ENCODE measurements at regions not wholly inside any gene's neighbourhood (a gene's known extent, or its start where the extent isn't known, plus 50 kb on each side); places are given as distances from the start of the nearest gene placed in this dataset.

DNA sequence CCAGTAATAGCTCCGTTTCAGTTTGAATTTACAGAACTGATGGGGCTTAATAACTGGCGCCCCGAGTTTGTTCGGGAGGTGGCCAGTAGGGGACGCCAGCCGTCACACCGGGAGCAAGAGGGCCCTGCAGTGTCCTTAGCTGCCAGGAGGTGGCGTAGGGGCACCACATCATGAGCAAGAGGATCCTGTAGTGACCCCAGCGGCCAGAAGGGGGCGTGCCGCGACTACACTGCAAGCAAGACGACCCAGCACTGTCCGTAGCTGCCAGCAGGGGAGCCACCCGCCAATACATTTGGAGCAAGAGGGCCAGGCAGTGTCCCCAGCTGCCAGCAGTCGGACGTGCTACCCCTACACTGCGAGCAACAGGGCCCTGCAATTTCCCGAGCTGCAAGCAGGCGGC is 663.7 kb upstream of the B3GAT1 start:
- peak; percentile 24 for DNase-seq (ENCODE audit: low read depth)

DNA sequence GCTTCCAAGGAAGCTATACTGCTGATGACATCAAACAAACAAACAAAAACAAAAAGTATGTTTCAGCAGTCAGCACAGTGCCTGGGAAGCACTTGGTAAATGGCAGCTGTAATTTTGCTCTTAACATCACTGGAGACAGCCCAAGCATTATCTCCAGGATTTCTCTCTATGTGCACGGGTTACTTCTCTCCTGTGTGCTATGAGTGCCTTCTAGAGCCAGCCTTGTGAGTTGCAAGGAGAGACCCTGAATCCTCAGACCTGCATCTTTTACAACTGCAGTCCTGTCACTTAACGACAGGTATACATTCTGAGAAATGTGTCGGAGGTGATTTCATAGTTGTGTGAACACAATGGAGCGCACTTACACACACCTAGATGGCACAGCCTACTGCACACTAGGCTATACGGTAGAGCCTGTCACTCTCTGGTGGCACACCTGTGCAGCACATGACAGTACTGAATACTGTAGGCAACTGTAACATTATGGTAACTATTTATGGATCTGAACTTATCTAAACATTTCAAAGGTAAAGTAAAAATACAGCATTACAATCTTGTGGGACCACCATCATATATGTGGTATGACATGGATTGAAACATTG is 662.5 kb upstream of the B3GAT1 start:
- no peak for DNase-seq (ENCODE audit: low read depth)

DNA sequence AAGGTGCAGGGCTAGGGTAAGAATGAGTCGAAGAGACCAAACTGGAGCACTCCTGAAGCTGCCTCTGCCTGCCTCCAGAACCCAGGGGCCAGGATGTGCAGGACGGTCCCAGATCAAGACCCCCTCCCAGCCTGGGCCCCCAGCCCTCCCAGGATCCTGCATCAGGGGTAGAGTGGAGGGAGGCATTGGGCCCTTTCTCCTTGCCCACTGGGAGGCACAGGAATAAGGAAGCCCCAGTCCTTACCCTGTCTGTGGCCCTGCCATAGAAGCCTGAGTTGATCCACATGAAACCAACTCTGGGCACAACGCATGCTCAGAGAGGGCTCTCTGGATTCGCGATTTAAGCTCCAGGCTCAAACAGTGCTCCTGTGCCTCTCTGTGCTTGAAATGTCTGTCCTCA is 661.8 kb upstream of the B3GAT1 start:
- no peak for DNase-seq (ENCODE audit: low read depth)

DNA sequence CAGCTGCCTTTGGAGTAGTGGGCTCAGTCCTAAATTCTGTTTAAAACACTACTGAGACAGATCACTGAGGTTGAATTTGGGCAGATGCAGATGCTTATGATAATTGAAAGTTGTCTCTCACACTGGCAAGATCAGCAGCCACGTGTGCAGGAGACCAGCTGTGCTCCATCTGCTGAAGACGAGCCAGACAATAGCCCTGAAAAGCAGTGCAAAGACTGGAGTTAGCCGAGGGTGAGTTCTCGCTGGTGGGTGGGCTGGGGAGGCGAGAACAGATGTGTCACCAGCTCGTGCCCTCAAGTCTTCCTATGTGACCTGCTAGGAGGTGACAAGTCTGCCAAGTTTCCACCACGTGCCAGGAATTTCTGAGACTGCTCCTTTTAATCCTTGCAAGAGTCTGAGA is 661.3 kb upstream of the B3GAT1 start:
- DNase-seq (ENCODE audit: low read depth) = no peak

DNA sequence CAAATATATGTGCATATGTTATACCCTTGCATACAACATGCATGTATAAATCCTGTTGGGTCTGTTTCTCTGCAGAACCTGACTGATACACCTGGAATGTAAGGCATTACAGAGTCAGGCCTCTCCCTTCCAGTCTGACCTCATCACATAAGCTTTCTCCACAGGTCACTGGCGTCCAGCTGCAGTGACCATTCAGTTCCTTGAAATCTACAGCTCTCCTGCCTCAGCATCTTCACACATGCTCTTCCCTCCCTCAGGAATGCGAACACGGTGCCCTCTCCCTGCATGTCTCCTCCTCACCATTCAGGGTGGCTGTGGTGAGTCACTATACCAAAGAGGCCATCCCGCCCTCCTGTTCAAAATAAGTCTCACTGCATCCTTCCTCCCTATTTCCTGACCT is 657.8 kb upstream of the B3GAT1 start:
- DNase-seq (ENCODE audit: low read depth) = no peak

DNA sequence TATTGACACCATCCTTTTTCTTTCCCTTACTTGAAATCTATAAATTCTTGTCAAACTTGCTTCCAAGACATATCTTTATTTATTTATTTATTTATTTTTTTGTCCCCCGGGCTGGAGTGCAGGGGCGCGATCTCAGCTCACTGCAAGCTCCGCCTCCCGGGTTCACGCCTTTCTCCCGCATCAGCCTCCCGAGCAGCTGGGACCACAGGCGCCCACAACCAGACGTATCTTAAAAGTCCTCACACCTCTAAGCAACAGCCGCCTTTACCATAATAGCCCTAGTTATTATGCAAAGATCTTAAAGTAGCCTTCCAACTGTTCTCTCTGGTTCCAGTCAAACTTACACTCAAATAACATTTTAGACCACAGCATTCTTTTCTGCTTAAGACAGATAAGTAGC is 657.0 kb upstream of the B3GAT1 start:
- no peak for DNase-seq (ENCODE audit: low read depth)

DNA sequence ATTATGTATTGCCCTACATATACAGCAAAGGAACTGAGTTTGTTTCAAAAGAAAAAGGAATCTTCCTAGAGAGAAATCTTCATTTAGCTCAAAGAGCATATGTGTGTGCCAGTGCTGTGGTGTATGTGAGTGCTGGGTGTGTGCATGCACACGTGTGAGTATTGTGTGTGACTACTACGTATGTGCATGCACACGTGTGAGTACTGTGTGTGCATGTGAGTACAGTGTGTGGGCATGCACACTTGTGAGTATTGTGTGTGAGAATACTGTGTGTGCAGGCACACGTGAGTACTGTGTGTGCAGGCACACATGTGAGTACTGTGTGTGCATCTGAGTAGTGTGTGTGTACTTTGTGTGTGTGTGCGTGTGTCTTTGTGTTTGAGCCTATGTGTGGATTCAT is 651.0 kb upstream of the B3GAT1 start:
- DNase-seq (ENCODE audit: low read depth) = no peak

DNA sequence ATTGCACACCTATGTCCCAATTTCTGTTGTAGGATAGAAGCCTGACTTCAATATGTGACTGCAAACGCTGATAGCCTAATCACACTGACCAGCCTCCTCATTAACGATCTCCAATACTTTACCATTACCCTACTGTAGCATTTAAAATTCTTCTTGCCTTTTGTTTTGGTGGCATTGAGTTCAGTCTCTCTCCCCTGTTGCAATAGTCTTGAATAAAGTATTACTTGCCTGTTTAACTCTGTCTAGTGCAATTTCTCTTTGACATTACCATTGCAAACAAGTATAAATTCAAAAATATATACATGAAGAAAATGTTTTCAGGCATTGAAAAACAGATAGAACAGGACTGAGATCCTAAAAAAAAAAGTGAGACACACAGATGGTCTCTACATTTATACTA is 649.1 kb upstream of the B3GAT1 start:
- no peak for DNase-seq (ENCODE audit: low read depth)

DNA sequence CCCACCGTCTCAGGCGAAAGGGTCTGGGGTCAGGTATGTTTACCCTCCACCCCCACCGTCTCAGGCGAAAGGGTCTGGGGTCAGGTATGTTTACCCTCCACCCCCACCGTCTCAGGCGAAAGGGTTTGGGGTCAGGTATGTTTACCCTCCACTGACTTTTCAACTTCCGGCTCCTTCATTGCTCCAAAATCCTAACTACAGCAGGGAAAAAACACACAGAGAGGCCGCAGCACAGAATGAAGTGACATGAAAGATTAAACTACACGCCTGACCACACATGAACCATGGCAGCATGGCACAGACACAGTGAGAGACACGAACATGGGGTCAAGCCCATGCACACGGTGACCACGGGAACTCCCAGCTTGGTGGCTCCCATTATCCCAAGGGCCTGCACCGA is 634.9 kb upstream of the B3GAT1 start:
- DNase-seq (ENCODE audit: low read depth) = no peak

DNA sequence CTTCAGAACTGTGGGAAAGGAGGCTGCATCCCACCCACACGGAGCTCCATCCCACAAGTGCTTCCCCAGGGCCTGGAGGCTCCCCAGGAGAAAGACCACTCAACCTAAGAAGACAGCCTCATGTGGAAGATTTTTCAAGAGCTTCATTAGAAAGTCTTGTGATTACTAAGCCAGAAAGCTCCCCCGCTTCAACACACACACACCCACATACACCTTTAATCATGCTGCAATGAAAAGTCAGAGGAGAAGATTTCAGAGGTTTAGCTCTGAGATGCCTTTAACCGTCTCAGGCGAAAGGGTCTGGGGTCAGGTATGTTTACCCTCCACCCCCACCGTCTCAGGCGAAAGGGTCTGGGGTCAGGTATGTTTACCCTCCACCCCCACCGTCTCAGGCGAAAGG is 634.5 kb upstream of the B3GAT1 start:
- DNase-seq (ENCODE audit: low read depth) = no peak

DNA sequence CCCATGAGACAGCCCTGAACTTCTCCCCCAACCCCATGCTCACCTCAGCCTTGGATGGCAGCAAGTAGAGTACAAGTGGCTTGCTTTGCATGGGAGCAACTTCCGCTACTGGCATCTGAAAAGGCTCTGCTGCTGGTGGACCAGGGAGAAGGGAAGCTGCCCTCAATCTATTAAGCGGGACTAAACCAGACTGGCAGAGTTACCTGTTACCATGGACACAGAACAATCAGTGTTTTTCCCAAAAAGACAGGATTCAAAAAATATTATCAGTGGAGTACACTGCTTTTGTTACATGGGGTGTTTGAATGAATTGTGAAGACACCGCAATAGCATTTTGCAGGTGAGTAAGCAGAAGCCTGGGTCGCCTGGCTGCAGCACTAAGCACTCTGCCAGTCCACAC is 631.4 kb upstream of the B3GAT1 start:
- DNase-seq (ENCODE audit: low read depth) = no peak

DNA sequence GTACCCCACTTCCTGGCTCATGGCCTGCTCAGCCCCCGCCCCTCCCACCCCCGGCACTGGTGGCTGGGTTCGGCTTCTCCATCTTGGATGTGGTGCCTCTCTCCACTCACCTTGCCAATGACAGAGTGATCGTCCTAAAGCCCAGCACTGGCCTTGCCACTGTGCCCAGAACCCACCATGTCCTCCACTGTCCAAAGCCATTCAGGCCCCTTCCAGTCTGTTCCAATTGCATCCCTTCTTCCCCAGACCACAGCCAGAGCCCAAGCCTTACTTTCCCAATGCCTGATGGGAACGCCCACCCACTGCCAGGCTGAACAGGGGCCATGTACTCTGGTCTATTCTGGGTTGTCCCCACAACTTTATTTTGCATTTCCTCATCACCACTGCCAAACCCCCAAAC is 625.8 kb upstream of the B3GAT1 start:
- no peak for DNase-seq (ENCODE audit: low read depth)

DNA sequence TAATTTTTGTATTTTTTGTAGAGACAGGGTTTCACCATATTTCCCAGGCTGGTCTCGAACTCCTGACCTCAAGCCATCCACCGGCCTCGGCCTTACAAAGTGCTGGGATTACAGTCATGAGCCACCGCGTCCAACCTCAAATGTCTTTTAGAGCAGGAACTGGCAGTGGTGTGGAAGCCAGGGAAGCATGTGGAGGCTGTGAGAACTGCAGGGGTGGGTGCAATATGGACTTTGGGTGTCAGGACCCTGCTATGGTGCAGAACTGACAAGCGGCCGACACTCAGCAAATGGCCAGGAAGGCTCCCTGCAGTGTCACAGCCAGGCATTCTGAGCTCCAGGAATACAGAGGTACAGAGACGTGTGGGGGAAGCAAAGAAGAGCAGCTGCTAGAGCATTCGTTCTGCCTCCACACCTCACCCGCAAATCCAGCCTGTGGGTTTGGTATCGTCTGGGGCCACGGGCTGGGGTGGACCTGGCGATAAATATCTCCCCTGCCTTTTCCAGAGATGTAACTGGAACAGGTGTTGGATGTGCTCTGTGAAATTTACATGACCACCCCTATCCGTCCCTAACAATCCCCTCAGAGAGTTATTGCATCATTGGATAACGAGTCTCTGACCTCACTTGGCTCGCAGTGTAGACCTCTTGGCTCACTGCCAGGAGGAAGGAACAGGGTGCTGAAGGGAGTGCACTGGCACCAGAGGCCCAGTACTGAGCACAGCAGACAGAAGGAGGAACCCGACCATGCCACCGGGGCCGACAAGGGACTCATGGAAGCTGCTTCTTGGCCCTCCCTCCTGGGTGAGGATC is 624.7 kb upstream of the B3GAT1 start:
- no peak for DNase-seq (ENCODE audit: low read depth)

DNA sequence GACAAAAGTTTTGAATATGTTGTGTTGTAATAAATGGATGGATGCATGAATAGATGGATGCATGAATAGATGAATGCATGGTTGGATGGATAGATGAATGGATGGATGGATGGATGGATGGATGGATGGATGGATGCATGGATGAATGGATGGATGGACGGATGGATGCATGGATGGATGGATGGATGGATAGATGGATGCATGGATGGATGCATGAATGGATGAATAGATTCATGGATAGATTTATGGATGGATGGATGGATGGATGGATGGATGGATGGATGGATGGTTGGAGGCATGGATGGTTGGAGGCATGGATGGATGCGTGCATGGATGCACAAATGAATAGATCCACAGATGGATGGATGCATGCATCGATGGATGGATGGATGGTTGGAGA is 623.2 kb upstream of the B3GAT1 start:
- no peak for DNase-seq (ENCODE audit: low read depth)

DNA sequence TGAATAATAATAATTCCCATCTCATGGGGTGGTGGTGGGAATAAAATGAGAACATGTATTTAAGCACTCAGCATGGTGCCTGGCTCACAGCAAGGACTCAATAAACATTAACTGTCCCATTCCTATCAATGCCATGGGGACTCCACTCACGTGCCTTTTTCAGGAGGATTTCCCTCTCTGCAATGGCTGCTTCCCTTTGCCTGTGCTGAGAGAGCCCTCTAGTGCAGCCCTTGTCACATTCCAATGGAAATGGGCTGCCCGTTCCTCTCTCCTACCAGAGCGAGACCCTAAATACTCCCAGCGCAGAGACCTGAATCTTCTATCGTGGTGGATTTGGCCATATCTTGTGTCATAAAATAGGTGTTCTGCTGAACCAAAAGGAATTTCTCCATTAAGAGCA is 621.5 kb upstream of the B3GAT1 start:
- DNase-seq (ENCODE audit: low read depth) = no peak

DNA sequence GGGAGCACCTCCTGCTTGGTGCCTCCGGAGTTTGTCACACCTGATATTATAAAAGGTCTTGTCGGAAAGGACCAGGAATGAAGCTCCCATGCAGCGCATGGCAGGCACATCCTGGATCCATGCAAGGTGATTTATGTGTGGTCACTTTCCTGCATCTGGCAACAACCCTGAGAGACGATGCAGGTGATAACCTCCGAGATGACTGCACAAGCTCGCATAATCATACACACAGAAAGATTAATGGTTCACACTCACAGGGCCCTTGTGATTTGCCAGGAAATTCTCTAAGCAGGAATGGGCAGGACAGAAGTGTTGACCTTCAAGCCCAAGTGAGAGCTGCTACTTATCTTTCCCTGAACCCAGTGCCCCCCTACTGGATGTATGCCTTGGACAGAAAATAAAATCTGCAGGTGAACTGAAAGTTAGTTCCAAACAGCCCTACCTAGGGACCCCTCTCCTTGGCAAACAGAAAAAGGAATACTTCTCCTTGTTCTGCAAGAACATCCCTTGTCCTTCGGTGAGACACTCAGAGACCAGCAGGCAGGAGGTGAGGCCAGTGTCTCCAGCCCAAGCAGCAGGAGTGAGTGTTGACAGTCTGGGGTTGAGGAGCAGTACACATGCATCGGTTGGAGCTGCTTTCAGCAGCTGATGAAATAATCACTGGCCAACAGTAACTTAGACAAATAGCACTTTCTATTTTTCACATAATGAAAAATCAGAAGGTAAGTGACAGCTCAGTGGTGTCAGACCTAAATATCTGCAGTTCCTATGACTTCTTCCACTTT is 619.4 kb upstream of the B3GAT1 start:
- DNase-seq (ENCODE audit: low read depth) = no peak

DNA sequence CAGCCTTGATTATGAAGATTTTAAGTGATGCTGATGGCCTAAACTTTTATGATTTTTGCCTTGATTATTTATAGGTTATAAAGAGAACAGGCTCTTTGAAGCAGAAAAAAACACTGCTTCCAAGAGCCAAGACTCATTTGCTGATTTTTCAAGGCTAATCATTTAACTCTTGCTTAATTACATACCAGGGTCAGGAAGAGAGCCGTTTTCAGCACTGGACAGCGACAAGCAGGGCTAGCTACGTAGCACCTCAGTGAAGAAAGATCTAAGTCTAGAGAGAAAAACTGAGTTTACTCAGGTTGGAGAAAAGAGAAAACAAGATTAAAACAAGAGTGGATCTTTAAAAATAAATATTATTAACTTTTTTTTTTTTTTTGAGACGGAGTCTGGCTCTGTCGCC is 615.4 kb upstream of the B3GAT1 start:
- DNase-seq (ENCODE audit: low read depth) = no peak

DNA sequence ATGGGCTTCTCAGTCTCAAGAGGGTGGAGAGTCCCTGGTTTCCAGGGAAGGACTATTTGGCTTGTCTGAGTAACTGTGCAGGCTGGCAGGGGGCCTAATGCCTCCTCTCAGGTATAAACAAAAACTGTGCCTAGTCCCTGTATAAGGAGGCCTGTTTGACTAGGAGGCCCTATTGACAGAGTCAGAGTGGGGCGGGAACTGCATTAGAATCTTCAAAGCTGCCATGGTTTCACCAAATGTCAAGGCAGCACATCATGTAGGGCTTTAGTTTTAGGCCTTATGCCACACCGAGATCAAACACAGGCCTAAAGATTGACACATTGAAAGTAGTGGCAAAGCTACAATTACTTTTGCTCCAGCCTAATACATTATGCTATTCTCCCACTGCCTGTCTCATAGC is 611.5 kb upstream of the B3GAT1 start:
- DNase-seq (ENCODE audit: low read depth) = no peak

DNA sequence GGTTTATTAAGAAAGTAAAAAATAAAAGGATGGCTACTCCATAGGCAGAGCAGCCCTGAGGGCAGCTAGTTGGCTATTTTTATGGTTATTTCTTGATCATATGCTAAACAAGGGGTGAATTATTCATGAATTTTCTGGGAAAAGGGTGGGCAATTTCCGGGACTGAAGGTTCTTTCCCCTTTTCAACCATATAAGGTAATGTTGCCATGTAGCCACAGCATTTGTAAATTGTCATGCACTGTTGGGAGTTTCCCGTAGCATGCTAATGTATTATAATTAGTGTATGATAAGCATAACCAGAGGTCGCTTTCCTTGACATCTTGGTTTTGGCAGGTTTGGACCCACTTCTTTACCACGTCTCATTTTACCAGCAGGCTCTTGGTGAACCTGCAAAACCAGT is 610.4 kb upstream of the B3GAT1 start:
- DNase-seq (ENCODE audit: low read depth) = no peak

DNA sequence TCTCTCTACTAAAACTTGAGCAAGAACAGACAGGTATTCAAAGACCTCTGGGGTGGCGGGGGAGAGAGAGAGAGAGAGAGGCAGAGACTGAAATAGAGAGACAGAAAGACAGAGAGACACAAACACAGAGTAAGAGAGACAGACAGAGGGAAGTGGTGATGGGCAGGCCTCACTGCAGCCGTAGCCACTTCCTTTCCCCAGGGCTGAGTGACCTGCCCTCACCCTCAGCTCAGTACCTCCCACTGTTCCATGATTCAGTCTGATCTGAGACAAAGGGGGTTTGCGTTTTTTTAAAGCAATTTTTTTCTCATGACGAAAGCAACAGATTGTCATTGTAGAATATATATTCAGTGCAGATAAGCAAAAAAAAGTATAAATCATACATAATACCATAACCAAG is 607.9 kb upstream of the B3GAT1 start:
- no peak for DNase-seq (ENCODE audit: low read depth)

DNA sequence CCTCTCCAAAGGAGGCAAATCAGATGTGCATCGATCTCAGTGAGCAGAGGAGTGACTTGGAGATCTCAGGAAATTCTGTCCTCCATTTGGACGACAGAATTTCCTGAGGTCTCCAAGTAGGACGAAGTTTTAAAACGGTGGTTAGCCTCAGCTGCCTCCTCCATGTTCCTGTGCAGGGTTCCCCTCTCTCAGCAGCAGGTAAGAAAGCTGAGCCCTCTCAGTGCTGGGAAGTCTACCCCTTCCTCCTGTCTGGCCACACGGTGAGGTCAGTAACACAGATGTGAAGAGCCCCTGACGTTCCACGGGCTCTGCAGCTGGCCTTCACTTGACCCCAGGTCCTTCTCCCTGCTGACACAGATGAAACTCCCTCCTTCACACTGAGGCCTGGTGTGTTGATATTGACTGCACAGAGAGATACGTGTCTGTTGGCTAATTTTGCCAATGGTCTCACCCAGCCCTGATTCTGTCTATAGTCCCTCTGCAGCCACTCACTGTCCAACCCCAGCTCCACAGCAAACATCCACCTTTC is 607.4 kb upstream of the B3GAT1 start:
- DNase-seq (ENCODE audit: low read depth) = no peak

DNA sequence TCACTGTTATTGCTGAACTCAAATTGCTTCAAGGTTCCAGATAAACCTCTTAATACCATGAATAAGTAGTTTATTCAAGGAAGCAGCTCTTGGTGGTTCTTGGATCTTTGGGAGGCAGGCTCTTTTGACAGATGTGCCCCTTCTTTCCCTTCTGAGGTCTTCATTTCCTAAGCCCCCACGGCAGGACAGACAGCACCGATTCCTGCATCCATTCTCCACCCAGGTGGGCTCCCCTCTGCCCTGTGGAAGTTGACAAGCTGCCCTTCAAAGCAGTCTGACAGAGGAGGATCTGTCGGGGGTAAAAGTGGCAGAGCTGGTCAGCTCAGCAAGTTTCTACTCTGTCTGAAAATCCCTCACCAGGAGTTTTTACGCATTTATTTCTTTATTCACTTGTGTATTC is 605.3 kb upstream of the B3GAT1 start:
- DNase-seq (ENCODE audit: low read depth) = no peak

DNA sequence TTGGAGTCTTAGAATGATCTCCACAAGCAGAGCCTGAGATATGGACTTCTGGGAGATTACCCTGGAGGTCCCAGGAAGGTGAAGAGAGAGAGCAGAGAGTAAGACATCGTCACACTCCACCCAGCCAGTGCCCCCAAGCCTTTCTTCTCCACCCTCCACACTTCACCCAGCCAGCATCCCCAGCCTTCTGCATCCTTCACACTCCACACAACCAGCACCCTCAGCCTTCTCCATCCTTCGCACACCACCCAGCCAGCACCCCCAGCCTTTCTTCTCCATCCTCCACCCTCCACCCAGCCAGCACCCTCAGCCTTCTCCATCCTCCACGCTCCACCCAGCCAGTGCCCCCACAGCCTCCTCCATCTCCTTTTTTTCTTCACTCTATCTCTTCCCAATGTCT is 603.9 kb upstream of the B3GAT1 start:
- no peak for DNase-seq (ENCODE audit: low read depth)
